A549 (cell line): ENCODE measurements at regions not wholly inside any gene's neighbourhood (a gene's known extent, or its start where the extent isn't known, plus 50 kb on each side); places are given as distances from the start of the nearest gene placed in this dataset.

Source experiments
- BHLHE40 ChIP-seq: IDR thresholded peaks from 2 replicates; pipeline ENCODE4 v1.6.1; 2012; ENCODE audit warnings: low read depth, low read length, inconsistent platforms
- EP300 ChIP-seq, 2 experiments: fragments of >200 bp; sonication (Bioruptor Twin); formaldehyde crosslinking; IDR thresholded peaks; 2 replicates in 1 of 2; 3 replicates in 1 of 2; pipeline ENCODE4 v1.6.1; 2016 to 2017
- HOXA7 ChIP-seq: fragments of 250-450 bp; sonication (Bioruptor Pico); IDR thresholded peaks from 2 replicates; pipeline ENCODE4 v1.5.0; 2020; ENCODE audit warnings: mild to moderate bottlenecking, moderate library complexity
- KDM1A ChIP-seq: fragments of 200-600 bp; sonication (generic); IDR thresholded peaks from 2 replicates; pipeline ENCODE4 v1.6.1; 2016; ENCODE audit warnings: low read depth, mild to moderate bottlenecking
- MYC ChIP-seq: IDR thresholded peaks from 2 replicates; pipeline ENCODE4 v1.6.1; 2012; ENCODE audit warnings: mild to moderate bottlenecking, inconsistent platforms, low read length, improper control_type of control experiment, borderline replicate concordance
- NR3C1 ChIP-seq: fragments of >200 bp; sonication (Bioruptor Twin); formaldehyde crosslinking; IDR thresholded peaks from 3 replicates; pipeline ENCODE4 v1.6.1; 2017
- RFX5 ChIP-seq: fragments of 450-650 bp; IDR thresholded peaks from 2 replicates; pipeline ENCODE4 v1.7.1; 2014; ENCODE audit warnings: antibody characterized with exemption, mild to moderate bottlenecking, moderate library complexity
- RNF2 ChIP-seq: fragments of 200-600 bp; sonication (generic); IDR thresholded peaks from 2 replicates; pipeline ENCODE4 v1.6.1; 2016; ENCODE audit warnings: low read depth, mild to moderate bottlenecking, antibody characterized with exemption, moderate library complexity, borderline replicate concordance
- ZFP36 ChIP-seq: fragments of 450-650 bp; IDR thresholded peaks from 2 replicates; pipeline ENCODE4 v1.6.1; 2014; ENCODE audit warnings: borderline replicate concordance; ENCODE audit not compliant: partially characterized antibody
- TF ChIP-seq, protein P1 (sequence below): fragments of >200 bp; sonication (Bioruptor Twin); formaldehyde crosslinking; IDR thresholded peaks from 3 replicates; pipeline ENCODE4 v1.5.1; 2016
- TF ChIP-seq, protein P2 (sequence below): IDR thresholded peaks from 2 replicates; pipeline ENCODE4 v1.6.1; 2012; ENCODE audit warnings: low read depth, borderline replicate concordance

DNA sequence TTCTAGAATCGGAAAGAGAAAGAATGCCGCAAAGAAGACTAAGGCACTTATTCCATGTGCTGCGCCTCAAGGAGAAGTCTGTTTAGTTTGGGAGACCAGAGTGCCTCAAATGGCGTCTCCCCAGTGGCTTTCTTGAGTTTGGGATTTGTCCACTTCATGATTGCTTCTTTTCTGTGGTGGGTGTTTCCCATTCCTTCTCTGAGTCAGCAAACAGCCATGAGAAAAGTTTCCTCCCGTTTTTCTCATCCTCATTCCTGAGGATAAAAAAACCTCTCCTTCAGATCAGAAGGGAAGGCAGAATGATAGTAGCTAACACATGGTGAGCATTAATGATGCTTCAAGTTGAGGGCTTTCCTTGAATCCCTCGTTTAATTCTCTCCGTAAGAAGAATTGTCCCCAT is 275.9 kb upstream of the WWC1 start:
- TF ChIP-seq, protein P1, sequence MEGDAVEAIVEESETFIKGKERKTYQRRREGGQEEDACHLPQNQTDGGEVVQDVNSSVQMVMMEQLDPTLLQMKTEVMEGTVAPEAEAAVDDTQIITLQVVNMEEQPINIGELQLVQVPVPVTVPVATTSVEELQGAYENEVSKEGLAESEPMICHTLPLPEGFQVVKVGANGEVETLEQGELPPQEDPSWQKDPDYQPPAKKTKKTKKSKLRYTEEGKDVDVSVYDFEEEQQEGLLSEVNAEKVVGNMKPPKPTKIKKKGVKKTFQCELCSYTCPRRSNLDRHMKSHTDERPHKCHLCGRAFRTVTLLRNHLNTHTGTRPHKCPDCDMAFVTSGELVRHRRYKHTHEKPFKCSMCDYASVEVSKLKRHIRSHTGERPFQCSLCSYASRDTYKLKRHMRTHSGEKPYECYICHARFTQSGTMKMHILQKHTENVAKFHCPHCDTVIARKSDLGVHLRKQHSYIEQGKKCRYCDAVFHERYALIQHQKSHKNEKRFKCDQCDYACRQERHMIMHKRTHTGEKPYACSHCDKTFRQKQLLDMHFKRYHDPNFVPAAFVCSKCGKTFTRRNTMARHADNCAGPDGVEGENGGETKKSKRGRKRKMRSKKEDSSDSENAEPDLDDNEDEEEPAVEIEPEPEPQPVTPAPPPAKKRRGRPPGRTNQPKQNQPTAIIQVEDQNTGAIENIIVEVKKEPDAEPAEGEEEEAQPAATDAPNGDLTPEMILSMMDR: no peak
- TF ChIP-seq KDM1A (no peak), HOXA7 (no peak), RNF2 (no peak), BHLHE40 (no peak), RFX5 (no peak), NR3C1 (no peak), MYC (no peak), ZFP36 (no peak), EP300 (IDR thresholded peaks at IDR 0.05) (no peak)
- TF ChIP-seq, protein P2, sequence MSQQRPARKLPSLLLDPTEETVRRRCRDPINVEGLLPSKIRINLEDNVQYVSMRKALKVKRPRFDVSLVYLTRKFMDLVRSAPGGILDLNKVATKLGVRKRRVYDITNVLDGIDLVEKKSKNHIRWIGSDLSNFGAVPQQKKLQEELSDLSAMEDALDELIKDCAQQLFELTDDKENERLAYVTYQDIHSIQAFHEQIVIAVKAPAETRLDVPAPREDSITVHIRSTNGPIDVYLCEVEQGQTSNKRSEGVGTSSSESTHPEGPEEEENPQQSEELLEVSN: no peak
